Left lobe of liver (tissue), 2 donors: ENCODE measurements at regions not wholly inside any gene's neighbourhood (a gene's known extent, or its start where the extent isn't known, plus 50 kb on each side); places are given as distances from the start of the nearest gene placed in this dataset.
"Not testable (repeated sequence)": the region's sequence is repeated elsewhere in the genome, so short reads cannot be mapped to it uniquely, and the experiment has no call there.

Experiments used
- ATAC-seq: fragments of 200-7000 bp; cut with Tn5 transposase; one replicate; pipeline ENCODE4 v1.9.1; 2020; ENCODE audit warnings: mild to moderate bottlenecking, moderate library complexity
- DNase-seq: peaks from one replicate; pipeline ENCODE4 v3.0.0-alpha.2; 2020; ENCODE audit warnings: low spot score
- donor health status: DM: no; HTN: no; CAD: no; lungs with moderate emphysema.
- donor health status: DM: no; HTN: yes; CAD: no.

- DNase-seq = no peak
- no peak for ATAC-seq
These were observed 193.2 kb downstream of the GOLGA6L6 start for GRCh38 chr15:20348291-20348899.

- ATAC-seq = no peak
- DNase-seq = peak; percentile 46
These were observed 195.4 kb downstream of the GOLGA6L6 start for GRCh38 chr15:20346082-20346805.

GRCh38 chr15:20345401-20345958, 196.1 kb downstream of the GOLGA6L6 start:
- peak; percentile 47 for DNase-seq

DNA sequence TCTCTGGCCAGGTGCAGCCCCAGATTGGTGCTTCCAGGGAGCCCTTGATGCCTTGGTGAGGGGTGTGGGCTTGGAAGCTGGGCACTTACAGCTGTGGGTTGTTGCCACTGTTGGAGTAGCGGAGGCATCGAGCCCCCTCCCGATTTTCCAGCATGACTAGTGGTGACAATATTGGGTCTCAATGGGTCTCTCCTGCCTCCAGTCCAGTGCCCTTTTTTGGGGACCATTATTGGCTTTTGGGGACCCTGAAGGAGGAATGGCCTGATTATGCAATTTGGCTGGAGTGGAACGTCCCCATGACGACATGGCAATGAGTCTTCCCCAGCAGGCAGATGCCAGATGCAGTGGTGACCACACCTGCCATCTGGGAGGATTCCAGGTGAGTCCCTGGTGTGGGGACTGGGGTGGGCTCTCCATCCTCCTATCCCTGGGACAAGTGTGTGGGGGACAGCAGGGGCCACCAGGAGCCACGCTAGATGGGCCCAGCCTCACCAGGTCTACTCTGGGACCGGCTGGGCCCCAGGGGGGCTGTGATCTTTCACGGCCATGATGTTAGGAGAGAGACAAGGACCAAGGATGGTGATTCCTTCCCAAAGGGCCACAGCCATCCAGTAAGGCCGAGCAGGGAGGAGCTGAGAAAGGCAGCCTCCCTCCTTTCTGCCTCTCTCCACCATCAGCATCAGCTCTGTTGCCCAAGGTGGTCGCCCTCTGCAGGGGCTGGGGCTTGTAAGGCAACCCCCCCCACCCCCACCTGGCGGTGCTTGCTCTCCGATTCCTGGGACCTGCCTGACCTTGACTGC, 196.8 kb downstream of the GOLGA6L6 start:
- DNase-seq = peak; percentile 49

More at GRCh38 chr15:20345401-20345958, 196.1 kb downstream of the GOLGA6L6 start:
- no peak for ATAC-seq

GRCh38 chr15:20343395-20344211, 198.0 kb downstream of the GOLGA6L6 start:
- DNase-seq = peak; percentile 54
- ATAC-seq = not testable (repeated sequence)

More for the DNA sequence above, 196.8 kb downstream of the GOLGA6L6 start:
- no peak for ATAC-seq

GRCh38 chr15:20342601-20343394, 198.8 kb downstream of the GOLGA6L6 start:
- ATAC-seq = not testable (repeated sequence)
- DNase-seq = peak; percentile 48

- ATAC-seq = peak; percentile 56
These were observed 199.5 kb downstream of the GOLGA6L6 start for GRCh38 chr15:20341901-20342600.

GRCh38 chr15:20340931-20341661, 200.5 kb downstream of the GOLGA6L6 start:
- DNase-seq (peak; percentile 94), ATAC-seq (peak; percentile 55)

More at GRCh38 chr15:20341901-20342600, 199.5 kb downstream of the GOLGA6L6 start:
- peak; percentile 94 for DNase-seq

DNA sequence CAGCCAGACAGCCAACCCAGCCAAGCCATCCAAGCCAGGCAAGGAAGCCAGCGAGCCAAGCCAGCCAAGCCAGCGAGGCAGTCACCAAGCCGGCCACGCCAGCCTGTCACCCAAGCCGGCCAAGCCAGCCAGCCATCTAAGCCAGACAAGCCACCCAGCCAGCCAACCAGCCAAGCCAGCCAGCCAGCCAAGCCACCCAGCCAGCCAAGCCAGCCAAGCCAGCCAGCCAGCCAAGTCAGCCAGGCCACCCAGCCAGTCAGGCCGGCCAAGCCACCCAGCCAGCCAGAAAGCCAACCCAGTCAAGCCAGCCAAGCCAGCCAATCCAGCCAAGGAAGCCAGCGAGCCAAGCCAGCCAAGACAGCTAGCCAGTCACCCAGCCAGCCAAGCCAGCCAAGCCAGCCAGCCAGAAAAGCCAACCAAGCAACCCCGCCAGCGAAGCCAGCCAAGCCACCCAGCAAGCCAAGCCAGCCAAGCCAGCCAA, 201.2 kb downstream of the GOLGA6L6 start:
- ATAC-seq (peak; percentile 61), DNase-seq (peak; percentile 94)

GRCh38 chr15:20339086-20339791, 202.4 kb downstream of the GOLGA6L6 start:
- peak; percentile 45 for DNase-seq
- not testable (repeated sequence) for ATAC-seq

GRCh38 chr15:20338671-20339070, 202.9 kb downstream of the GOLGA6L6 start:
- ATAC-seq, DNase-seq: not testable (repeated sequence)

DNA sequence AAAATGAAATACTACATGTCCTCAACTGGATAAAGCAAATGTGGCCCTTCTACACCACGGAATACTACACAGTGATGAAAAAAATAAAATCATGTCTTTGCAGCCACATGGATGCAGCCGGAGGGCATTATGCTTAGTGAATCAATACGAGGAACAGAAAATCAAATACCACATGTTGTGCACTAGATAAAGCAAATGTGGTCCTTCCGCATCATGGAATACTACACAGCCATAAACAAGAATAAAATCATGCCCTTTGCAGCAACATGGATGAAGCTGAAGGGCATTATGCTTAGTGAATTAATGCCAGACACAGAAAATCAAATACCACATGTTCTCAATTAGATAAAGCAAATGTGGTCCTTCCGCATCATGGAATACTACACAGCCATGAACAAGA, 204.4 kb downstream of the GOLGA6L6 start:
- not testable (repeated sequence) for ATAC-seq, DNase-seq

- peak; percentile 34 for DNase-seq
- not testable (repeated sequence) for ATAC-seq
These were observed 207.1 kb downstream of the GOLGA6L6 start for GRCh38 chr15:20334451-20334850.

DNA sequence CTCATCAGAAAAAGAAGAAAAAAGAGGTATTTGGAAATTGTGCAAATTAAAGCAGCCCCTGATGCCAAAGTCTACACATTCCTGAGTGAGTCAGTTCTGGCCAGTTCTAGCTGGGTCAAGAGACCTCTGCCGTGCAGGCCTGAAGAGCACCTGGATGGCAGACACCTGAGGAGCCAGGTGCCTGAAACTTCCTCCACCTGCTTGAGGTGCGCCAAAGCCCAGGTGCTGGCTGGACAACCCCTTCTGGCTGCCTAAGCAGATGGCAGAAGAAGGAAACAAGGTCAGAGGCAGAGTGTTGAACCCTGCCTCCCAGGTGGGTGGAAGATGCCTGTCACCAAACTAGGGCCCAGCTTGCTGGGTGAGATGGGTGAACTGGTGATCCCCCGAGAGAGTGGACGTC, 215.8 kb downstream of the GOLGA6L6 start:
- not testable (repeated sequence) for ATAC-seq, DNase-seq

DNA sequence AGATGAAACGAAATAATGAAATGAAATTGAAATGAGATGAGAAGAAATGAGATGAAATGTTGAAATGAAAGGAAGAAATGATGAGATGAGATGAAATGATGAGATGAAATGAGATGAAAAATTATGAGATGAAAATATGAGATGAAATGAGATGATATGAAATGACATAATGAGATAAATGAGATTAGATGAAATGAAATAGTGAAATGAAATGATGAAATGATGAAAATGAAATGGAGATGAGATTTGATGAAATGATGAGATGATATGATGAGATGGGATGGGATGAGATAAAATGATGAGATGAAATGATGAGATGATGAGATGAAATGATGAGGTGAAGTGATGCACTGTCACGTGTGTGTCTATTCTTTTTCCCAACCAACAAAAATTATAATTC, 224.5 kb downstream of the GOLGA6L6 start:
- not testable (repeated sequence) for DNase-seq, ATAC-seq

DNA sequence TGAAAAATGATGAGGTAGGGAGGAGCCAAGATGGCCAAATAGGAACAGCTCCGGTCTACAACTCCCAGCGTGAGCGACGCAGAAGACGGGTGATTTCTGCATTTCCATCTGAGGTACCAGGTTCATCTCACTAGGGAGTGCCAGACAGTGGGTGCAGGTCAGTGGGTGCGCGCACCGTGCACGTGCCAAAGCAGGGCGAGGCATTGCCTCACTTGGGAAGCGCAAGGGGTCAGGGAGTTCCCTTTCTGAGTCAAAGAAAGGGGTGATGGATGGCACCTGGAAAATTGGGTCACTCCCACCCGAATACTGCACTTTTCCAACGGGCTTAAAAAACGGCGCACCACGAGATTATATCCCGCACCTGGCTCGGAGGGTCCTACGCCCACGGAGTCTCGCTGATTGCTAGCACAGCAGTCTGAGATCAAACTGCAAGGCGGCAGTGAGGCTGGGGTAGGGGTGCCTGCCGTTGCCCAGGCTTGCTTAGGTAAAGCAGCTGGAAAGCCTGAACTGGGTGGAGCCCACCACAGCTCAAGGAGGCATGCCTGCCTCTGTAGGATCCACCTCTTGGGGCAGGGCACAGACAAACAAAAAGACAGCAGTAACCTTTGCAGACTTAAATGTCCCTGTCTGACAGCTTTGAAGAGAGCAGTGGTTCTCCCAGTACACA, 230.5 kb downstream of the GOLGA6L6 start:
- ATAC-seq = not testable (repeated sequence)
- DNase-seq = peak; percentile 47

DNA sequence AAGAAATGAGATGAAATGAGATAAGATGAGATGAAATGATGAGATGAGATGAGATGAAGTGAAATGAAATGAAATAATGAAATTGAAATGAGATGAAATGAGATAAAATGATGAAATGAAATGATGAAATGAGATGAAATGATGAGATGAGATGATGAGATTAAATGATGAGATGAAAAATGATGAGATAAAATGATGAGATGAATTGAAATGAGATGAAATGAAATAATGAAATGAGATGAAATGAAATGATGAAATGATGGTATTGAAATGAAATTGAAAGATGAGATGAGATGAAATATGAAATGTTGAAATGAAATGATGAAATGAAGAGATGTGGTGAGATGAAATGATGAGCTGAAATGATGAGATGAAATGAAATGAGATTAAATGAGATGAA, 231.0 kb downstream of the GOLGA6L6 start:
- DNase-seq = no peak
- ATAC-seq = no peak
